CD4-positive, alpha-beta T cell treated with Interleukin-21 for 1 hour (primary cell): ENCODE measurements at regions not wholly inside any gene's neighbourhood (a gene's known extent, or its start where the extent isn't known, plus 50 kb on each side); places are given as distances from the start of the nearest gene placed in this dataset.

ENCODE experiments used
- DNase-seq: peaks from one replicate; pipeline ENCODE4 v3.0.0-alpha.2; 2020

GRCh38 chr5:39867923-39868322, 443.1 kb upstream of the DAB2 start:
- no peak for DNase-seq

- no peak for DNase-seq
Measured at GRCh38 chr5:39863926-39864552, 439.3 kb upstream of the DAB2 start.

- DNase-seq: no peak
Measured at GRCh38 chr5:39857041-39857440, 432.3 kb upstream of the DAB2 start.

GRCh38 chr5:39854771-39855410, 430.1 kb upstream of the DAB2 start:
- no peak for DNase-seq

GRCh38 chr5:39850291-39850690, 425.5 kb upstream of the DAB2 start:
- no peak for DNase-seq

GRCh38 chr5:39846144-39846543, 421.4 kb upstream of the DAB2 start:
- DNase-seq: no peak

GRCh38 chr5:39843767-39844166, 419.0 kb upstream of the DAB2 start:
- no peak for DNase-seq

GRCh38 chr5:39835371-39835770, 410.6 kb upstream of the DAB2 start:
- no peak for DNase-seq

GRCh38 chr5:39829441-39829840, 404.7 kb upstream of the DAB2 start:
- no peak for DNase-seq

- no peak for DNase-seq
Measured at GRCh38 chr5:39826051-39826450, 401.3 kb upstream of the DAB2 start.

- DNase-seq: no peak
Measured at GRCh38 chr5:39825301-39825700, 400.5 kb upstream of the DAB2 start.

GRCh38 chr5:39822020-39822419, 397.2 kb upstream of the DAB2 start:
- DNase-seq: no peak

GRCh38 chr5:39816866-39817265, 392.1 kb upstream of the DAB2 start:
- no peak for DNase-seq

GRCh38 chr5:39816156-39816845, 391.5 kb upstream of the DAB2 start:
- no peak for DNase-seq

GRCh38 chr5:39815711-39816110, 390.9 kb upstream of the DAB2 start:
- no peak for DNase-seq

GRCh38 chr5:39811381-39811780, 386.6 kb upstream of the DAB2 start:
- DNase-seq: no peak

GRCh38 chr5:39808656-39809055, 383.9 kb upstream of the DAB2 start:
- no peak for DNase-seq

- DNase-seq: no peak
Measured at GRCh38 chr5:39801306-39801705, 376.5 kb upstream of the DAB2 start.

- DNase-seq: no peak
Measured at GRCh38 chr5:39800042-39800601, 375.3 kb upstream of the DAB2 start.

GRCh38 chr5:39799242-39799641, 374.5 kb upstream of the DAB2 start:
- DNase-seq: no peak

- no peak for DNase-seq
Measured at GRCh38 chr5:39794513-39795210, 369.9 kb upstream of the DAB2 start.

GRCh38 chr5:39785410-39785809, 360.6 kb upstream of the DAB2 start:
- no peak for DNase-seq

- DNase-seq: no peak
Measured at GRCh38 chr5:39783756-39784421, 359.1 kb upstream of the DAB2 start.
